Pancreas (tissue), 10 donors: ENCODE measurements at regions not wholly inside any gene's neighbourhood (a gene's known extent, or its start where the extent isn't known, plus 50 kb on each side); places are given as distances from the start of the nearest gene placed in this dataset.

Experiments used
- ATAC-seq, 4 donors: fragments of 200-7000 bp; cut with Tn5 transposase; one replicate each; pipeline versions ENCODE4 v1.8.0 to v1.9.1; 2020; ENCODE audit warnings: mild to moderate bottlenecking in 4 of 4, moderate library complexity in 4 of 4
- DNase-seq, 6 donors: peaks; one replicate each; pipeline ENCODE4 v3.0.0-alpha.2; 2020
- FAIRE-seq: peaks from 2 replicates; lab custom pipeline; 2012; peaks lifted over from hg19 to GRCh38; lab: Jason Lieb, UNC
- H3K27ac ChIP-seq, 4 donors: fragments of 200-600 bp; sonication (generic); 1 replicate in 3 of 4; 2 replicates in 1 of 4; pipeline versions ENCODE4 v1.5.0 to v1.8.0; 2020
- H3K27me3 ChIP-seq, 4 donors: fragments of 200-600 bp; one replicate each; pipeline ENCODE4 v1.8.0; 2021
- H3K36me3 ChIP-seq, 3 donors: fragments of 200-600 bp; sonication (generic) in 1 of 3; one replicate each; pipeline versions ENCODE4 v1.5.0 to v1.8.0; 2020 to 2021
- H3K4me1 ChIP-seq, 3 donors: fragments of 200-600 bp; one replicate each; pipeline ENCODE4 v1.8.0; 2021
- H3K4me3 ChIP-seq, 4 donors: fragments of 200-600 bp; sonication (generic) in 2 of 4; one replicate each; pipeline versions ENCODE4 v1.5.0 to v1.8.0; 2020 to 2021
- H3K9me3 ChIP-seq, 4 donors: fragments of 200-600 bp; one replicate each; pipeline ENCODE4 v1.8.0; 2021
- WGBS, 2 donors: extraction: QIAGEN DNeasy Blood & Tissue Kit; methylation state at CpG; one replicate each; pipeline ENCODE4 v1.1.7; 2013; 5-methylcytosine and 5-hydroxymethylcytosine counted together
- intact Hi-C, 3 donors: fragments of 100-400 bp; cut with DNase I; formaldehyde crosslinking; loops; one replicate each; pipeline versions ENCODE4 v1.11.1 to v1.14.2; 2022
- TF ChIP-seq, protein P1 (sequence below), 4 donors: fragments of 200-600 bp; sonication (generic) in 3 of 4; IDR thresholded peaks; one replicate each; pipeline versions ENCODE4 v1.5.0 to v1.8.0; 2021; ENCODE audit warnings: antibody characterized with exemption in 4 of 4
- donor health status: healthy with polysubstance abuse.
- donor health status: DM: no; HTN: no; CAD: no; lungs with moderate emphysema.
- donor health status: DM: no; HTN: no; CAD: no.
- donor health status: control.
- donor health status: control.
- donor health status: Bipolar disorder and iron deficiency.
- donor health status: DM: yes; HTN: yes; CAD: no.
- donor health status: DM: no; HTN: no; CAD: no.
- donor health status: DM: no; HTN: no; CAD: no.
- donor health status: DM: yes; HTN: yes; CAD: no.

DNA sequence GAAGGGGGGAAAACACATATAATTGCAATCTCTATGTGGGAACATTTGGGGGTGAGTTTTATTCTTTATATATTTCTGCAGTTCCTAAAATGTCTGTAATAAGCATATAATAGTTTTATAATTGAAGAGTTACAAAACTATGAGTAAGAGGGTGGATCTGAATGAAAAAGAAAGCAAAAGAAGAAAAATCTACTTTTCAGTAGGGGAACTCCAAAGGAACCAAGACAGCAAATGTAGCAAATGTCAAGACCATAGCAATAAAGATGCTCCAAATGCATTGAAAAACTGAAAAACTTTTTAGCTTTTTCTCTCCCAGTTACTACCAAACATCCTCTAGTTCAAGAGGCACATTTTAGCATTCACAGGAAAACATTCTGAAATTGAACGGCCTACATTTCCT is 434.8 kb downstream of the LMO4 start:
- Histone ChIP-seq H3K27me3 (no peaks in the 10 kb centered on the region), H3K27ac (no peak overlapping the region)
- no peak for FAIRE-seq

GRCh38 chr1:87765057-87765680 is 436.5 kb downstream of the LMO4 start:
- H3K9me3 ChIP-seq, result no peaks in the 10 kb centered on the region
- TF ChIP-seq, protein P1, sequence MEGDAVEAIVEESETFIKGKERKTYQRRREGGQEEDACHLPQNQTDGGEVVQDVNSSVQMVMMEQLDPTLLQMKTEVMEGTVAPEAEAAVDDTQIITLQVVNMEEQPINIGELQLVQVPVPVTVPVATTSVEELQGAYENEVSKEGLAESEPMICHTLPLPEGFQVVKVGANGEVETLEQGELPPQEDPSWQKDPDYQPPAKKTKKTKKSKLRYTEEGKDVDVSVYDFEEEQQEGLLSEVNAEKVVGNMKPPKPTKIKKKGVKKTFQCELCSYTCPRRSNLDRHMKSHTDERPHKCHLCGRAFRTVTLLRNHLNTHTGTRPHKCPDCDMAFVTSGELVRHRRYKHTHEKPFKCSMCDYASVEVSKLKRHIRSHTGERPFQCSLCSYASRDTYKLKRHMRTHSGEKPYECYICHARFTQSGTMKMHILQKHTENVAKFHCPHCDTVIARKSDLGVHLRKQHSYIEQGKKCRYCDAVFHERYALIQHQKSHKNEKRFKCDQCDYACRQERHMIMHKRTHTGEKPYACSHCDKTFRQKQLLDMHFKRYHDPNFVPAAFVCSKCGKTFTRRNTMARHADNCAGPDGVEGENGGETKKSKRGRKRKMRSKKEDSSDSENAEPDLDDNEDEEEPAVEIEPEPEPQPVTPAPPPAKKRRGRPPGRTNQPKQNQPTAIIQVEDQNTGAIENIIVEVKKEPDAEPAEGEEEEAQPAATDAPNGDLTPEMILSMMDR (IDR thresholded peaks at IDR 0.05), result no peak
- H3K4me1 ChIP-seq, result no peaks in the 10 kb centered on the region
- H3K4me3 ChIP-seq, result no peak overlapping the region
- 78 to 84% methylated on average over 6 of the region's 6 CpGs for WGBS, 2 donors
- no peak overlapping the region for H3K27ac ChIP-seq
- H3K27me3 ChIP-seq, result no peaks in the 10 kb centered on the region
- FAIRE-seq, result no peak
- intact Hi-C loops, result no loop called here
- DNase-seq, result no peak
- ATAC-seq, result no peak
- no peaks in the 10 kb centered on the region for H3K36me3 ChIP-seq

More for the DNA sequence above, 434.8 kb downstream of the LMO4 start:
- Histone ChIP-seq H3K4me3 (no peak overlapping the region), H3K9me3 (no peaks in the 10 kb centered on the region), H3K36me3 (no peaks in the 10 kb centered on the region), H3K4me1 (no peaks in the 10 kb centered on the region)
- DNase-seq (no peak), ATAC-seq (no peak)
- 63 to 69% methylated on average over 1 of the region's 1 CpG for WGBS, 2 donors
- intact Hi-C loops, result no loop called here
- TF ChIP-seq, protein P1 (IDR thresholded peaks at IDR 0.05), result no peak

DNA sequence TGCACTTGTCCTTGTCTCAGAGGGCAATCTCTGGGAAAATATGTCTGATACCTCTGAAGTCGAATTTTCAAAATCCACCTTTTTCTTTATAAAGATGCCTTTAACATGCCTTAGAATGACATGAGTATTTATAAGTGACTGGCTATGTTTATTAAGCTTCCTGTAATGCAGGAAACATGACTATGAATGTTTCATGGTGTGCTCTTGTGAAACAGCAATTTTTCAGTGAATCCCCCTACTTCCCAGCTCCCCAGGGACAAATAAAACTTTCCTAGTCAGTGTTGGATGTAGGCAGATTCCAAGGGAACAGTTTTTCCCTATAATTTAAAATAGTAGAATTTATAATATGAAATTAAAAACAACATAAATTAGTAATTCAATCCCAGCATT is 437.0 kb downstream of the LMO4 start:
- no peaks in the 10 kb centered on the region for H3K4me1 ChIP-seq
- H3K4me3 ChIP-seq, result no peak overlapping the region
- TF ChIP-seq, protein P1 (IDR thresholded peaks at IDR 0.05), result no peak
- H3K9me3 ChIP-seq, result no peaks in the 10 kb centered on the region
- no peak for FAIRE-seq
- ATAC-seq, result no peak
- H3K27ac ChIP-seq, result no peak overlapping the region
- DNase-seq, result no peak
- no peaks in the 10 kb centered on the region for H3K27me3 ChIP-seq
- WGBS, 2 donors, result 58 to 84% methylated on average over 1 of the region's 1 CpG
- H3K36me3 ChIP-seq, result no peaks in the 10 kb centered on the region
- intact Hi-C loops, result no loop called here

DNA sequence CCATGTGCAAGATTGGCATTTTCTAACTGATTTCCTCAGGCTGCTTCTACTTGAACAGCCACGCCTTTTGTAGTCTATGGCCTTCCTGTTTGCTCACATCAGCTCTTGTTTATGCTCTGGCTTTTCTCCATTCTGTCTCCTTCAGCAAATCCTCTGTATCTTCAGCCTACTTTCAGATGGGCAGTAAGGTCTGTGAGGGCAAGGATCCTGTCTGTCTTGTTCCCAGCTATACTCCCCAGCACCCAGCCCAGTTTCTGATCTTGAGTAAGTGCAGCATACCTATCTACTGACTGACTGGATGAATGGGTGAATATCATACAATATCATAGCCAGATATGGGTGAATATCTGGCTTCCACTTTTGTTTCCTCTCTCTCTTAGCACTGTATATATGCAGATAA is 438.1 kb downstream of the LMO4 start:
- DNase-seq, result no peak
- ATAC-seq, result no peak
- H3K4me1 ChIP-seq, result no peaks in the 10 kb centered on the region
- FAIRE-seq, result no peak
- intact Hi-C loops, result no loop called here
- H3K27me3 ChIP-seq, result no peaks in the 10 kb centered on the region
- TF ChIP-seq, protein P1 (IDR thresholded peaks at IDR 0.05), result no peak
- WGBS, 2 donors, result 75 to 85% methylated on average over 1 of the region's 1 CpG
- H3K27ac ChIP-seq, result no peak overlapping the region
- H3K4me3 ChIP-seq, result no peak overlapping the region
- no peaks in the 10 kb centered on the region for H3K9me3 ChIP-seq
- H3K36me3 ChIP-seq, result no peaks in the 10 kb centered on the region

- Histone ChIP-seq H3K9me3 (no peaks in the 10 kb centered on the region), H3K4me3 (no peak overlapping the region), H3K27ac (no peak overlapping the region), H3K27me3 (no peaks in the 10 kb centered on the region), H3K36me3 (no peaks in the 10 kb centered on the region), H3K4me1 (no peaks in the 10 kb centered on the region)
- intact Hi-C loops, result no loop called here
- TF ChIP-seq, protein P1 (IDR thresholded peaks at IDR 0.05), result no peak
- FAIRE-seq, result no peak
- no peak for DNase-seq
- WGBS, 2 donors, result 92 to 96% methylated on average over 3 of the region's 3 CpGs
- ATAC-seq, result no peak
Measured at GRCh38 chr1:87778896-87779295, 450.2 kb downstream of the LMO4 start.
